Loucy (cell line): ENCODE measurements at regions not wholly inside any gene's neighbourhood (a gene's known extent, or its start where the extent isn't known, plus 50 kb on each side); places are given as distances from the start of the nearest gene placed in this dataset.

ENCODE experiments used
- H2AFZ ChIP-seq: fragments of 200-600 bp; sonication (generic); 2 replicates; pipeline ENCODE4 v1.6.0; 2016; ENCODE audit warnings: antibody characterized with exemption, mild to moderate bottlenecking, low read length, moderate library complexity
- H3F3A ChIP-seq: fragments of 200-600 bp; 2 replicates; pipeline ENCODE4 v1.6.0; 2016; ENCODE audit warnings: antibody characterized with exemption, low read depth, mild to moderate bottlenecking
- H3K27me3 ChIP-seq: fragments of 200-600 bp; sonication (generic); 2 replicates; pipeline ENCODE4 v1.6.1; 2014; ENCODE audit warnings: low read length, mild to moderate bottlenecking; ENCODE audit not compliant: insufficient read depth, poor library complexity, severe bottlenecking
- H3K36me3 ChIP-seq: fragments of 200-600 bp; sonication (generic); 2 replicates; pipeline ENCODE4 v1.6.1; 2016; ENCODE audit warnings: low read length; ENCODE audit not compliant: insufficient read depth
- H3K4me1 ChIP-seq: fragments of 200-600 bp; sonication (generic); 2 replicates; pipeline ENCODE4 v1.5.1; 2014; ENCODE audit warnings: low read length, mild to moderate bottlenecking; ENCODE audit not compliant: insufficient read depth, poor library complexity, severe bottlenecking
- H3K4me2 ChIP-seq: fragments of 200-600 bp; sonication (generic); 2 replicates; pipeline ENCODE4 v1.6.0; 2014; ENCODE audit warnings: antibody characterized with exemption, low read length, low read depth, mild to moderate bottlenecking; ENCODE audit not compliant: poor library complexity, severe bottlenecking
- H3K4me3 ChIP-seq: fragments of 200-600 bp; sonication (generic); 2 replicates; pipeline ENCODE4 v1.5.1; 2014; ENCODE audit warnings: low read length, mild to moderate bottlenecking, mixed read lengths; ENCODE audit not compliant: poor library complexity, severe bottlenecking
- H3K79me2 ChIP-seq: fragments of 200-600 bp; sonication (generic); 2 replicates; pipeline ENCODE4 v1.6.1; 2014; ENCODE audit warnings: low read length; ENCODE audit not compliant: insufficient read depth
- H3K9ac ChIP-seq: fragments of 200-600 bp; sonication (generic); 2 replicates; pipeline ENCODE4 v1.6.0; 2014; ENCODE audit warnings: mild to moderate bottlenecking, low read depth, low read length, moderate library complexity; ENCODE audit not compliant: poor library complexity, severe bottlenecking
- H3K9me2 ChIP-seq: fragments of 200-600 bp; sonication (generic); replicated peaks from 2 replicates; pipeline ENCODE4 v1.6.1; 2016; ENCODE audit warnings: low read depth, low read length, mixed read lengths
- H3K9me3 ChIP-seq: fragments of 200-600 bp; sonication (generic); 2 replicates; pipeline ENCODE4 v1.6.1; 2014; ENCODE audit warnings: mild to moderate bottlenecking, antibody characterized with exemption, low read length, low read depth; ENCODE audit not compliant: insufficient read depth
- H4K20me1 ChIP-seq: fragments of 200-600 bp; sonication (generic); 2 replicates; pipeline ENCODE4 v1.6.0; 2014; ENCODE audit warnings: antibody characterized with exemption, low read length, mild to moderate bottlenecking; ENCODE audit not compliant: insufficient read depth, poor library complexity, severe bottlenecking
- CTCF ChIP-seq: fragments of 200-600 bp; sonication (generic); conservative IDR thresholded peaks from 2 replicates; pipeline ENCODE4 v1.5.1; 2014; ENCODE audit warnings: mild to moderate bottlenecking, antibody characterized with exemption, low read length
- EZH2phosphoT487 ChIP-seq: fragments of 200-600 bp; IDR thresholded peaks from 2 replicates; pipeline ENCODE4 v1.6.1; 2018; ENCODE audit warnings: antibody characterized with exemption, mild to moderate bottlenecking, moderate library complexity, borderline replicate concordance

GRCh38 chr10:16280595-16280994 lies 156.2 kb upstream of the PTER start:
- Histone ChIP-seq H3K4me1 (no peaks in the 10 kb centered on the region), H3K4me3 (no peak overlapping the region), H4K20me1 (no peaks in the 10 kb centered on the region), H3K36me3 (no peaks in the 10 kb centered on the region), H3F3A (no peaks in the 10 kb centered on the region), H3K9me3 (no peaks in the 10 kb centered on the region), H3K27me3 (no peaks in the 10 kb centered on the region), H2AFZ (no peak overlapping the region), H3K79me2 (no peaks in the 10 kb centered on the region), H3K9me2 (no peaks in the 10 kb centered on the region), H3K4me2 (no peak overlapping the region), H3K9ac (no peak overlapping the region)
- no peak for TF ChIP-seq EZH2phosphoT487
- no peak for TF ChIP-seq CTCF

- Histone ChIP-seq H3K4me1 (no peaks in the 10 kb centered on the region), H3K9me2 (no peaks in the 10 kb centered on the region), H3K36me3 (no peaks in the 10 kb centered on the region), H2AFZ (no peak overlapping the region), H3K4me3 (no peak overlapping the region), H3K4me2 (no peak overlapping the region), H3F3A (no peaks in the 10 kb centered on the region), H3K9me3 (no peaks in the 10 kb centered on the region), H3K27me3 (no peaks in the 10 kb centered on the region), H4K20me1 (no peaks in the 10 kb centered on the region), H3K9ac (no peak overlapping the region), H3K79me2 (no peaks in the 10 kb centered on the region)
- no peak for TF ChIP-seq EZH2phosphoT487
- TF ChIP-seq CTCF, result no peak
Observed at GRCh38 chr10:16292366-16292765, 144.4 kb upstream of the PTER start.

GRCh38 chr10:16297069-16297468 lies 139.7 kb upstream of the PTER start:
- Histone ChIP-seq H3K27me3 (no peaks in the 10 kb centered on the region), H4K20me1 (no peaks in the 10 kb centered on the region), H3K9ac (no peak overlapping the region), H3K36me3 (no peaks in the 10 kb centered on the region), H3K79me2 (no peaks in the 10 kb centered on the region), H3K4me3 (no peak overlapping the region), H3F3A (no peaks in the 10 kb centered on the region), H3K9me2 (no peaks in the 10 kb centered on the region), H3K4me1 (no peaks in the 10 kb centered on the region), H3K4me2 (no peak overlapping the region), H3K9me3 (no peaks in the 10 kb centered on the region), H2AFZ (no peak overlapping the region)
- TF ChIP-seq EZH2phosphoT487 (no peak), CTCF (no peak)
